HG02938 (cell line): ENCODE measurements at regions not wholly inside any gene's neighbourhood (a gene's known extent, or its start where the extent isn't known, plus 50 kb on each side); places are given as distances from the start of the nearest gene placed in this dataset.
A peak's percentile ranks its signal among the peaks of the same experiment; 100 is the strongest.
"Not testable (repeated sequence)": the region's sequence is repeated elsewhere in the genome, so short reads cannot be mapped to it uniquely, and the experiment has no call there.

Experiments used
- ATAC-seq: cut with Tn5 transposase; IDR thresholded peaks from one replicate; pipeline ENCODE4 v1.9.1; 2021; ENCODE audit warnings: mild to moderate bottlenecking, moderate library complexity; ENCODE audit not compliant: unreplicated experiment

GRCh38 chr5:163692091-163692490 lies 186.7 kb downstream of the MAT2B start:
- no peak for ATAC-seq

DNA sequence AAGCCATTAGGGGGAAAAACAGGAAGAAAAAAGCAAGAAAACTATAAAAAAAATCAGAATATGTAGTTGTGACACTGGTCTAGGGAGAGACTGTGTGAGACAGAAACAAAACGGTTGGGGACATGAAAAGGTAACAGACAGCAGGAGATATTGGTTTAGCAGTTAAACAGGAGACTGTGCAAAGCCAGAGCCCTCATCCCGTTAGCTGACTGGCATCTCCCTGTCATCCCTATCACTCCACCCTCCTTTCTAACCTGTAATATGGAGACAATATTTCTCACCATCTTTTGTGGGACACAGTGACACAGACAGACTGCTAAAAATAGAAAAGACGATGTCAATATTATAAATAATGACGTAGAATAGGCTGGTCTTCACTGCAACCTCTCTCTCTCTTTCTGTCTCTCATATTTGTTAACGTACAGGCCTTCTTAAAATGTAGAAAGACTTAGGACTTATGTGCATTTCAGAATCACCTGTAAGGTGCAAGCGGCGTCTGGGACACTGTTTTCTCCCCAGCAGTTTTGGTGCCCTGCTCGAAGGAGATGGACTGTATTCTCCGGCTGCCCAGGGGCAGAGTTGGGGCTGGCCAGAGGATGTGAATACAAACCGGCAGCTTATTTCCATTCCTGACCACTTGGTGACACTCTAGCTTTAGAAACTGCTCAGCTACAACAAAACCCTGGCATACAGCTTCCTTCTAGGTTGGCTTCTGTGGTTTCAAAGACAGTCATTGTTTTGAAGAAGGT lies 190.6 kb downstream of the MAT2B start:
- peak; percentile 94 for ATAC-seq

GRCh38 chr5:163696579-163696887 lies 191.1 kb downstream of the MAT2B start:
- no peak for ATAC-seq

DNA sequence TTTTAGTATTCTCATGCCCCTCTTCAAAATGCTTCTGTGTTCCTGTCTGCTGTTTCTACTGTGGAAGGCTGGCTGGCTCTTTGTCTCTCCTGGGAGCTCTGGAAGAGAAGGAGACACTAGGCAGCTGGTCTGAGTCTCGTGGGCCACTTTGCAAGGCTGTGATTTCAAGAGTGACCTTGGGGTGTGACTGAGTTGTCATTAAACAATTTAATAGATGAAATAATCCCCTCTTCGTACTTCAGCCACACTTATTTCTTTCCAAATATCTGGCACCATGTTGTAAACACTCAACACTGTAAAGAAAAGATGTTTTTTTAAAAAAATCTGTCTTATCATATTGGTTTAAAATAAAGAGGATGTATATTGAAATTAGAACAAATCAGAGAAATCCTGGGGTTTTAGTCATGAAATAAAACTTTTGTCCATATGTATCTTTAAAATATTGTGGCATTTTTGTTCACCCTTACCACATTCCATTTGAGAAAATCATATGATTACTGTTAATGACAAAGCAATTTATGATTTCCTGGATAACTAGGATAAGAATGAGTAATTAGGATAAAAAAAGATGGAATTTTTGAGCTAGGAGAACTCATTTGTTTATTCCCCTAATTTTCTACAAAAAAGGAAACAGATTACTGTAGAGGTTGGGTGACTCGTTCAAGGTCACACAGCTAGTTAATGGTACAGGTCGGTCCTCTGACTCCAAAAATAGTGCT lies 200.8 kb downstream of the MAT2B start:
- ATAC-seq, result no peak

- ATAC-seq, result no peak
These were observed 206.6 kb downstream of the MAT2B start for GRCh38 chr5:163712011-163712410.

DNA sequence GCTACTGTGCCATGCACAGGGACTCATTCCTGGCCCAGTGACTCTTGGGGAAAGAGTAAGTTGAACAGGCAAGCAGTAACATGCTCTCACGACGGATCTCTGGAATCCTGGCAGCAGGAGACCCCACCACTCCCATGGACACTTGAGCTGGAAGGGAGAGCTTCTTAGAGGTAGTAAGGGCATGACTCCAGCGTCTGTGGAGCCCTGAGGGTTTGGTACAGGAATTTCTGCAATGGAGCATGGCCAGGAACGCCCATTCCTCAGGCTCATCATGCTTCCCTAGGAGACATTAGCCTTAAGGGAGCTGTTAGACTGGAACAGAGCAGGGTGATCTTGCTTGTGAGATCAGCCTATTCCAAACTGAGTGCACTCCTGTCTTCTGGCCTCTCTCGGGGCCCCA lies 212.9 kb downstream of the MAT2B start:
- ATAC-seq, result no peak

DNA sequence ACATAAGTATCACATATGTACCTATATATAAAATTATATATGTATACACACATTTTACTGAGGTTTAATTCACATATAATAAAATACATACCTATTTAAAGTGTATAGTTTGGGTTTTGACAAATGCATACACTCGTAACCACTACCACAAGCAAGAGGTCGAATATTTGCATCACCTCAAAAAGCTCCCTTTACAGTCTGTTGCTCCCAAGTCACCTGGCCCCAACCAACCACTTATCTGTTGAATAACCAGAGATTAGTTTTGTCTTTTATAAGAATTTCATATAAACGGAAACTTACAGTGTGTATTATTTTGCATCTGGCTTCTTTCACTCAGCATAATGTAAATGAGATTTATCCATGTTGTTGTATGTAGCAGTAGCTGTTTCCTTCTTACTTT lies 218.9 kb downstream of the MAT2B start:
- ATAC-seq, result no peak

DNA sequence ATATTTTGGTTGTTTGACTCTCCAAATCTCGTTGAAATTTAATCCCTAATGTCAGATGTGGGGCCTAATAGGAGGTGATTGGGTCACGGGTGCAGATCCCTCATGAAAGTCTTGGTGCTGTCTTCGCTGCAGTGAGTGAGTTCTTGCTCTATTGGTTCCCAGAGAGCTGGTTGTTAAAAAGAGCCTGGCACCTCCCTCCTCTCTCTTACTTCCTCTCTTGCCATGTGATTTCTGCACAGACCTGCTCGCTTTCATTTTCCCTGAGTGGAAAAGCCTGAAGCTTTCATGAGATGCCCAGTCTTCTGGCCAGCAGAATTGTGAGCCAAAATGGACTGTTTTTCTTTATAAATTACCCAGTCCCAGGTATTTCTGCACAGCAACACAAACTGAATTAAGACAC lies 221.6 kb downstream of the MAT2B start:
- ATAC-seq, result peak; percentile 73

DNA sequence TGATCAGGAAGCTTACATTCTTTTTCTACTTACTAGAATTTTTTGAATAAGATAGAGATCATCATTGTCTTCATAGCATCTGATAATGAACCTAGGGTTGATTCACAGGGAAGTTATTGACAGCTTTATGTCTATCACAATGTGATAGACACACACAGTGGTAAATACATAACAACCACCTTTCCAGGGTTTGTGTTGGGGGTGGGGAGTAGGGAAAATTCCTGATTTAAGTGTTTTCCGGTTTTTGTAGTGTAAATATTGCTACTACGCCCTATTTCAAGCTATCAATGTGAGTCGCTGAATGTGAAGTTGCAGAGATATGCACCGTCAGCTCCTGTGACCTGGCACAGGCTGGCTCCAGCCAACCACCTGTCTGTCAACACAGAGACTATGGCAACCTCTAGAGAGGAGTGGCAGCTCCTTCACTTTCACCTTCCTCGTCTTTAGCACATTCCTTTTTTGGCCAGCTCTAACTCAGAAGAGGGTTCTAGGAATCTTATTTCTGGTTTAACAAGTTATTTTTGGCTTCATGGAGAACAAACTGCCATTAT lies 224.9 kb downstream of the MAT2B start:
- ATAC-seq, result no peak

- ATAC-seq, result no peak
These were observed 225.8 kb downstream of the MAT2B start for GRCh38 chr5:163731256-163731655.

DNA sequence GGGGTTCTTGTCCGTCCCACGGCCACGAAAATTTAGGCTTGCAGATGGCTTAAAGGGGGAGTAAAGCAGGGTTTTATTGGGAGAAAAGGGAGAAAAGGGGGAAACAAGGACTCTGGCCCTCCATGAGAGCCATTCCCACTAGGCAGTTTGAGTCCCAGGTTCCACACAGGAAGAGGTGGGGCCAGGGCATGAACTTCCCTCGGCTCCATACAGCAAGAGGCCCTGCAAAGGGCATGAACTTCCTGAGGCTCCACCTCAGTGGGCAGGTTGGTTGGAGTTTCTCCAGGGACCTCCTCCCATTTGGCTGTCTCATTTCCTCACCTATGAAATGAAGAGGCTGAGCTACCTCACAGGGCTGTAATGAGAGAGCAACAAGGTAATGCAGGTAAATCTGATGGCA lies 229.7 kb downstream of the MAT2B start:
- no peak for ATAC-seq

- ATAC-seq, result no peak
These were observed 242.2 kb downstream of the MAT2B start for GRCh38 chr5:163747586-163747985.

DNA sequence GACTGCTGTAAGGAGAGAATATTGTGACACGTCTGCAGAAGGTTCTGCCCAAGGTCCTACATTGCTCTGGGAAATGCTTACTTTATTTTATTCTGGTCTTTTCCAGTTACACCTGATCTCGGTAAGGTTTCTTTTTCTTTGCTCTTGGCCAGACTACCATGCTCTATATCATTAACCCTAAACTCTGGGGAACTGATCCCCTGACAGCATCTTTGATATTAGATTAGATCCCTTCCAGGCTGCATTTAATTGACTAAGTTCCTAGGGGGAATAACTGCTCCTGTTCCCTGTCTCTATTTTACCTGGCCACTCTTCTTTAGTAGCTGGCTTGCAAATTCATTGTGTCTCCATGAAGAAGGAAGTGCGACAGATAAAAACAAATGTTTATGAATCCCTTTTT lies 243.5 kb downstream of the MAT2B start:
- no peak for ATAC-seq

DNA sequence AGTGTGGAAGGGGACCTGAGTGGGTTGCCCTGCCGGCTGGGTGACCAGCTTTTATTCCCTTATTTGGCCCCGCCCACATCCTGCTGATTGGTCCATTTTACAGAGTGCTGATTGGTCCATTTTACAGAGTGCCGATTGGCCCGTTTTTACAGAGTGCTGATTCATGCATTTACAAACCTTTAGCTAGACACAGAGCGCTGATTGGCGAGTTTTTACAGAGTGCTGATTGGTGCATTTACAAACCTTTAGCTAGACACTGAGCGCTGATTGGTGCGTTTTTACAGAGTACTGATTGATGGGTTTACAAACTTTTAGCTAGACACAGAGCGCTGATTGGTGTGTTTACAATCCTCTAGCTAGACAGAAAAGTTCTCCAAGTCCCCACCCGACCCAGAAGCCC lies 245.0 kb downstream of the MAT2B start:
- ATAC-seq, result not testable (repeated sequence)

DNA sequence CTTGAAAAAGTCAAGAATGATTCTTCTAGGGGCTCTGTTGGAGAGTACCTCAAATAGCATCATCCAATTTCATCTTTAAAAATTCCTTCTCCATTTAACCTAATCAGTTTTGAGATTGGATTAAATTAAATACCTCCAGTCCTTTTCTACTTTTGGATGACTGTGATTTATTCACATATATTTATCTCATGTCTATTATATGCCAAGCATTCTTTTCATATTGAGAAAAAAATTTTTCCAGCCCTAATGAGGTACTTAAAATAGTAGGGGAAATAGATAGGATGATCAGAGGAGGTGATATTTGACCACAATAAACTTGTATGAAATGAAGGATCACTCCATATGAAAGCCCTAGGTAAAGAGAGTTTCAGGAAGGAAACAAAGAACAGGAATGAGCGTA lies 250.1 kb downstream of the MAT2B start:
- ATAC-seq, result no peak

DNA sequence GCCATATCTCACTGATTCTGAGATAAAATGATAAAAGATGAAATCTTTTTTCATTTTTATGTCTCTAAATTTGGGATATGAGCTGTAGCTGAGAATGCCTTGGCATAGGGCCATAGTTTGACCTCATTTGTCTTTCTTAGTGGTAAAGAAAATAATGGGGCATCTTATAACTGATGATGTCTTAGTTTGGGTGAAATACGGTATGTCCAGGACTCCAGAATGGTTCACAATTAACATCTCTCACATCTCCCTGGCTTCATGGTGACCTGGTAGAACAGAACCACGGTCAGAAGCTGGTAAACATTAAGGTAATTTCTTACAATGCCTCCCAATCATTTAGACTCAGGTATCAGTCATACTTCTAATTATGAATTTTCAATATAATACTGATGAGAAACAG lies 250.8 kb downstream of the MAT2B start:
- no peak for ATAC-seq

DNA sequence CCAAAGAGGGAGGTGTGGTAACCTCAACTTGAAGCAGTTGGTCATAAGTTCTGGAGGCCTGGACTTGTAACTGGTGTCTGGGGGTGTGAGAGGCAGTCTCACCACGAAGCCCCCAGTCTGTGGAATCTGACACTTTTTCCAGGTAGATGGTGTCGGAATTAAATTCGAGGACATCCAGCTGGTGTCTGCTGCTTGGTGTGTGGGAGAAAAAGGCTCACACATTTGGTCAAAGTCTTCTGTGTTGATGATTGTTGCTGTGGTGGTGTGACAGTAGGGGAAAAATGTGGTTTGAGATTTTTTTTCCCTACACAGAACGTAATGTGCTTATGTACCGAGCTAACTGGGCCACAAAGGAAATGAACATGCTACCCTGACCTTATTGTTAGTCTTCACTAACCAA lies 251.9 kb downstream of the MAT2B start:
- no peak for ATAC-seq

DNA sequence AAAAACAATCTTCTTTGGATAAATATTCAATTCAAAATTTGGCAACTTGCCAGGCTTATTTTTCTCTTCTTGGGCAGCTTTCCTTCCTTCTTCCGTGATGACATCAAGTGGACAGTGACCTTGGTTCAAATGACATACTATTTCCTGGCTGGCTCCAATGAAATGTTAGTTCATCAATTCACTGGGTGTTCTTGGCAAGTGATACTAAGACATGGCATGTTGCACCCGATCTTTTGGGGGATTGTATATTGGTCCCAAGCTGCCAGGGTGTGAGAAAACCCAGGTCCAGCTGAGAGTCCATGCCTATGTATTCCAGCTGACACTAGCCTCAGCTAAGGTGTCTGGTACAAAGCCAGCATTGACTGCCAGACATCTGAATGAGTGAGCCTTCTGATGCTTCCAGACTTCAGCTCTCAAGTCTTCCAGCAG lies 252.9 kb downstream of the MAT2B start:
- no peak for ATAC-seq

- no peak for ATAC-seq
These were observed 253.7 kb downstream of the MAT2B start for GRCh38 chr5:163759000-163759704.

DNA sequence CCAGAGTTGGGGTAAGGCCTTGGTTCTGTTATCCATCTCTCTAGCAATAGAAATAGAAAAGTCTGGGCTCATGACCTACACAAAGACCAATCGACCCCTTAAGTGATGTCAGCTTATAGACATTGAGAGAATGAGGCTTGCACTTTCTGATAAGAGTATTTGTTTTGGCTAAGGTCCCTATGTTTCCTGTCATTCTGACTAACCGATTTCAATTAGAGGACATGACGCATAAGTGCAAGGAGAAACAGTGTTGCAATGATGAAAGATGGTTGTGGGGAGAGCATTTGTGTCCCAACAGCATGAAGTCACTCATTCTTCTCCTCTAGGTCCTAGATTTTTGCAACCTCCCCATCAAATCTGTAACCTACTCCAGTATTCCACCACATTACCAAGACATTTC lies 255.1 kb downstream of the MAT2B start:
- no peak for ATAC-seq

DNA sequence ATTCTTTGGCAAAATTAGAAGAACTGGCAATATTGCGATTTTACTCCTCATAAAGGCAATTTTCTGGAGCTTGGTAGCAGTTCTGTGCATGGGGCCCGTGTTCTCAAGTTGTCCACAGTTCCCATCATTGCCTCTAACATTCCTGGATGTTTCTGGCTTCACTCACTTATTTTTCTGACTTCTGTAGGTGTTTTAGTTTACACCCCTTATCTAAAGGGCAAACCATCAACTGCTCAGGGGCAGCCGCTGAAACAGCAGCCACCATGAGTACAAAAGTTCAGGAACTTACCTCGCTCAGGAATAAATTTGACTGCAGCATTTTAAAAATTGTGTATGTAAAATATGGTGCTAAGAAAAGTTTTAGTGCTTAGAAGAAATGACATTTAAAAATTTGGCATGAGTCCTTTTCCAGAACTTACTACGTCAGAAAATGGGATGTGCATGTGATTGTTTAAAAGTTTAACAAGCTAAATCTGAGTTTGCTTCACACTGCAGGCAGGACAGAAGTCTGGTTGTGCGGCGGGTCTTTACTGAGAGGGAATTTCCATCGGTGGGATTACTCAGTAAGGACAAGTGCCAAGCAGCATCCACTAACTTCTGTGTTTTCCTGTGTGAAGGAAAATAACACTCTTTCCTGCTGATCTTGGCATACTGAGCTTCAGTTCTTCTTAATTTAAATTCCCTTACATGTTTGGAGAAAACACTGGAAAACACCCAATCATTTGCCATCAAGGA lies 261.7 kb downstream of the MAT2B start:
- no peak for ATAC-seq
